ENCODE measurements at regions not wholly inside any gene's neighbourhood (a gene's known extent, or its start where the extent isn't known, plus 50 kb on each side); places are given as distances from the start of the nearest gene placed in this dataset.

DNA sequence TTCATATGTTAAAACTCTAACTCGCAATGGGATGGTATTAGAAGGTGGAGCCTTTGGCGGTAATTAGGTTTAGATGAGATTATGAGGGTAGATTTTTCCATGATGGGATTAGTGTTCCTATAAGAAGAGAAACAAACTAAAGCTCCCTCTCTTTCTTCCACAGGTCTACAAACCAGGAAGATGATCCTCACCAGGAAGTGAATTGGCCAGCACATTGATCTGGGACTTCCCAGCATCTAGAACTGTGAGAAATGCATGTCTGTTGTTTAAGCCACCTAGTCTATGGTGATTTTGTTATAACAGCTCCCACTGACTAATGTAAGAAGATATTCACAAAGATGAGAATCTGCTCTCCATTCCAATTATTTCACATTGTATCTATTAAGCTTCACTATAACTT is 2266.9 kb downstream of the PCDH7 start:
- TF ChIP-seq, protein P1, sequence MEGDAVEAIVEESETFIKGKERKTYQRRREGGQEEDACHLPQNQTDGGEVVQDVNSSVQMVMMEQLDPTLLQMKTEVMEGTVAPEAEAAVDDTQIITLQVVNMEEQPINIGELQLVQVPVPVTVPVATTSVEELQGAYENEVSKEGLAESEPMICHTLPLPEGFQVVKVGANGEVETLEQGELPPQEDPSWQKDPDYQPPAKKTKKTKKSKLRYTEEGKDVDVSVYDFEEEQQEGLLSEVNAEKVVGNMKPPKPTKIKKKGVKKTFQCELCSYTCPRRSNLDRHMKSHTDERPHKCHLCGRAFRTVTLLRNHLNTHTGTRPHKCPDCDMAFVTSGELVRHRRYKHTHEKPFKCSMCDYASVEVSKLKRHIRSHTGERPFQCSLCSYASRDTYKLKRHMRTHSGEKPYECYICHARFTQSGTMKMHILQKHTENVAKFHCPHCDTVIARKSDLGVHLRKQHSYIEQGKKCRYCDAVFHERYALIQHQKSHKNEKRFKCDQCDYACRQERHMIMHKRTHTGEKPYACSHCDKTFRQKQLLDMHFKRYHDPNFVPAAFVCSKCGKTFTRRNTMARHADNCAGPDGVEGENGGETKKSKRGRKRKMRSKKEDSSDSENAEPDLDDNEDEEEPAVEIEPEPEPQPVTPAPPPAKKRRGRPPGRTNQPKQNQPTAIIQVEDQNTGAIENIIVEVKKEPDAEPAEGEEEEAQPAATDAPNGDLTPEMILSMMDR (conservative IDR thresholded peaks at IDR 0.05; ENCODE audit: low read depth, low read length) = no peak
- TF ChIP-seq EZH2 (IDR thresholded peaks at IDR 0.05; ENCODE audit: low read length, unreplicated experiment) = no peak
